ENCODE measurements at regions not wholly inside any gene's neighbourhood (a gene's known extent, or its start where the extent isn't known, plus 50 kb on each side); places are given as distances from the start of the nearest gene placed in this dataset.
A peak's percentile ranks its signal among the peaks of the same experiment; 100 is the strongest.

- DNase-seq (ENCODE audit: low read depth) = no peak
- TF ChIP-seq CTCF (conservative IDR thresholded peaks at IDR 0.05; ENCODE audit: low read depth, low read length) = peak; percentile 22
- no peak overlapping the region for H3K4me3 ChIP-seq (ENCODE audit: low read depth, low read length)
These were observed 294.9 kb upstream of the DEPDC1 start for GRCh38 chr1:68791800-68792199.

GRCh38 chr1:68795956-68796355 is 299.1 kb upstream of the DEPDC1 start:
- no peak for TF ChIP-seq CTCF (conservative IDR thresholded peaks at IDR 0.05; ENCODE audit: low read depth, low read length)
- DNase-seq (ENCODE audit: low read depth) = no peak
- no peak overlapping the region for H3K4me3 ChIP-seq (ENCODE audit: low read depth, low read length)

GRCh38 chr1:68796888-68797287 is 300.0 kb upstream of the DEPDC1 start:
- no peak overlapping the region for H3K4me3 ChIP-seq (ENCODE audit: low read depth, low read length)
- TF ChIP-seq CTCF (conservative IDR thresholded peaks at IDR 0.05; ENCODE audit: low read depth, low read length) = no peak
- DNase-seq (ENCODE audit: low read depth) = no peak

- no peak for TF ChIP-seq CTCF (conservative IDR thresholded peaks at IDR 0.05; ENCODE audit: low read depth, low read length)
- H3K4me3 ChIP-seq (ENCODE audit: low read depth, low read length) = no peak overlapping the region
- no peak for DNase-seq (ENCODE audit: low read depth)
These were observed 301.2 kb upstream of the DEPDC1 start for GRCh38 chr1:68798071-68798470.

GRCh38 chr1:68799096-68799495 is 302.2 kb upstream of the DEPDC1 start:
- H3K4me3 ChIP-seq (ENCODE audit: low read depth, low read length) = no peak overlapping the region
- DNase-seq (ENCODE audit: low read depth) = no peak
- TF ChIP-seq CTCF (conservative IDR thresholded peaks at IDR 0.05; ENCODE audit: low read depth, low read length) = no peak

- no peak for DNase-seq (ENCODE audit: low read depth)
- no peak for TF ChIP-seq CTCF (conservative IDR thresholded peaks at IDR 0.05; ENCODE audit: low read depth, low read length)
- no peak overlapping the region for H3K4me3 ChIP-seq (ENCODE audit: low read depth, low read length)
These were observed 303.3 kb upstream of the DEPDC1 start for GRCh38 chr1:68800182-68800581.

GRCh38 chr1:68801440-68801839 is 304.6 kb upstream of the DEPDC1 start:
- DNase-seq (ENCODE audit: low read depth) = no peak
- no peak overlapping the region for H3K4me3 ChIP-seq (ENCODE audit: low read depth, low read length)
- no peak for TF ChIP-seq CTCF (conservative IDR thresholded peaks at IDR 0.05; ENCODE audit: low read depth, low read length)
